Uterus (tissue), 2 donors: ENCODE measurements at regions not wholly inside any gene's neighbourhood (a gene's known extent, or its start where the extent isn't known, plus 50 kb on each side); places are given as distances from the start of the nearest gene placed in this dataset.

Source experiments
- CTCF ChIP-seq, 4 experiments: fragments of 200-600 bp in 2 of 4; fragments of 450-650 bp in 2 of 4; sonication (generic) in 2 of 4; IDR thresholded peaks; one replicate each; pipeline ENCODE4 v1.5.1; 2016 to 2019; ENCODE audit warnings: antibody characterized with exemption in 4 of 4, mild to moderate bottlenecking in 2 of 4, moderate library complexity in 1 of 4
- POLR2A ChIP-seq, 2 donors: fragments of 450-650 bp; IDR thresholded peaks; one replicate each; pipeline ENCODE4 v1.6.1; 2016; ENCODE audit warnings: antibody characterized with exemption in 2 of 2, mild to moderate bottlenecking in 1 of 2, moderate library complexity in 1 of 2

GRCh38 chr11:109973486-109973885 lies 119.7 kb upstream of the ZC3H12C start:
- no peak for TF ChIP-seq CTCF (IDR thresholded peaks at IDR 0.05)
- no peak for TF ChIP-seq POLR2A (IDR thresholded peaks at IDR 0.05)
